PC-3 (cell line): ENCODE measurements at regions not wholly inside any gene's neighbourhood (a gene's known extent, or its start where the extent isn't known, plus 50 kb on each side); places are given as distances from the start of the nearest gene placed in this dataset.

Source experiments
- ATAC-seq: fragments of 200-7000 bp; cut with Tn5 transposase; 2 replicates; pipeline ENCODE4 v1.9.1; 2020; ENCODE audit warnings: mild to moderate bottlenecking, moderate library complexity
- BruUV-seq: library from RNA; stranded (reverse); fragments of 400-500 nt; replicated peaks from 2 replicates; lab custom pipeline; 2021; lab: Mats Ljungman, UMichigan
- CTCF ChIA-PET: fragments of 300-600 bp; sonication (Branson Sonifier 250); formaldehyde crosslinking; loops from one replicate; lab custom pipeline; 2022; ENCODE audit warnings: antibody characterized with exemption; lab: Charles Lee
- POLR2A ChIA-PET: fragments of 300-600 bp; sonication (Branson Sonifier 250); formaldehyde crosslinking; loops from one replicate; lab custom pipeline; 2022; ENCODE audit warnings: antibody characterized with exemption; ENCODE audit not compliant: unreplicated experiment; lab: Charles Lee
- DNase-seq: peaks from one replicate; pipeline ENCODE4 v3.0.0-alpha.2; 2015
- H2AFZ ChIP-seq: fragments of 300-600 bp; sonication (generic); 2 replicates; pipeline ENCODE4 v1.6.0; 2016; ENCODE audit warnings: antibody characterized with exemption, low read length
- H3F3A ChIP-seq: fragments of 300-600 bp; sonication (generic); one replicate; pipeline ENCODE4 v1.6.0; 2017; ENCODE audit warnings: antibody characterized with exemption, low read length, control low read depth, mild to moderate bottlenecking; ENCODE audit not compliant: unreplicated experiment
- H3K27ac ChIP-seq: fragments of 300-600 bp; sonication (generic); 2 replicates; pipeline ENCODE4 v1.5.1; 2016; ENCODE audit warnings: mild to moderate bottlenecking, low read length
- H3K27me3 ChIP-seq: fragments of 300-600 bp; sonication (generic); 2 replicates; pipeline ENCODE4 v1.6.1; 2016; ENCODE audit warnings: low read length, mixed read lengths
- H3K36me3 ChIP-seq: fragments of 300-600 bp; sonication (generic); 2 replicates; pipeline ENCODE4 v1.6.1; 2016; ENCODE audit warnings: low read depth, mixed run types, low read length, mixed read lengths
- H3K4me1 ChIP-seq: fragments of 300-600 bp; sonication (generic); 2 replicates; pipeline ENCODE4 v1.5.1; 2016; ENCODE audit warnings: low read length; ENCODE audit not compliant: insufficient read depth
- H3K4me2 ChIP-seq: fragments of 300-600 bp; sonication (generic); 2 replicates; pipeline ENCODE4 v1.6.0; 2016; ENCODE audit warnings: low read length
- H3K4me3 ChIP-seq: fragments of 300-600 bp; sonication (generic); 2 replicates; pipeline ENCODE4 v1.5.1; 2016; ENCODE audit warnings: mild to moderate bottlenecking, low read length, mixed read lengths
- H3K79me2 ChIP-seq: fragments of 300-600 bp; sonication (generic); 2 replicates; pipeline ENCODE4 v1.6.1; 2017; ENCODE audit warnings: low read length, mixed read lengths
- H3K9ac ChIP-seq: fragments of 300-600 bp; sonication (generic); 2 replicates; pipeline ENCODE4 v1.6.0; 2016; ENCODE audit warnings: mild to moderate bottlenecking, low read length
- H3K9me2 ChIP-seq: fragments of 300-600 bp; sonication (generic); replicated peaks from 2 replicates; pipeline ENCODE4 v1.6.1; 2016; ENCODE audit warnings: mixed run types, low read length, mixed read lengths
- H3K9me3 ChIP-seq: fragments of 300-600 bp; sonication (generic); 2 replicates; pipeline ENCODE4 v1.6.1; 2016; ENCODE audit warnings: low read length, mixed read lengths
- H4K20me1 ChIP-seq: fragments of 300-600 bp; sonication (generic); 2 replicates; pipeline ENCODE4 v1.6.1; 2016; ENCODE audit warnings: low read length, mixed read lengths
- EZH2 ChIP-seq: fragments of 300-600 bp; sonication (generic); IDR thresholded peaks from one replicate; pipeline ENCODE4 v1.6.1; 2017; ENCODE audit warnings: antibody characterized with exemption, mild to moderate bottlenecking, low read length; ENCODE audit not compliant: unreplicated experiment
- EZH2phosphoT487 ChIP-seq: fragments of 300-600 bp; sonication (generic); IDR thresholded peaks from 2 replicates; pipeline ENCODE4 v1.6.1; 2018; ENCODE audit warnings: mild to moderate bottlenecking, antibody characterized with exemption, low read length, borderline replicate concordance
- intact Hi-C: fragments of 100-400 bp; cut with micrococcal nuclease; formaldehyde crosslinking; loops from 2 replicates; pipeline ENCODE4 v1.9.0; 2023
- TF ChIP-seq, protein P1 (sequence below): fragments of 300-600 bp; sonication (generic); conservative IDR thresholded peaks from 2 replicates; pipeline ENCODE4 v1.5.1; 2017; ENCODE audit warnings: antibody characterized with exemption, low read depth, mild to moderate bottlenecking, low read length

DNA sequence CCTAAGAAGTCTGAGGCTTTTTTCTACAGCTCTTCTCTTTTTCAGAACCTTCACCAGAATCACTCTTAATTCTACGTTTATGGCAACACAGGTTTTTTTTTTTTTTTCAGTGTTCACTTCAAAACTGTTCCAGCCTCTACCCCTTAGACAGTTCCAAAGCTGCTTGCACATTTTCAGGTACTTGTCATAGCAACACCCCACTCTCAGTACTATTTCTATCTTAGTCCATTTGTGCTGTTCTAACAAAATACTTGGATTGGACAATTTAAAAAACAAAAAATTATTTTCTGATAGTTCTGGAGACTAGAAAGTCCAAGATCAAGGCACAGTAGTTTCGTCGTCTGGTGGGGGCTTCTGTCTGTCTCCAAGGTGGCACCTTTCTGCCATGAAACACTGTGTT, 340.9 kb upstream of the RPS23 start:
- ATAC-seq, result no peak
- intact Hi-C loops, result no loop called here
- Histone ChIP-seq H3K4me1 (no peaks in the 10 kb centered on the region), H4K20me1 (no peaks in the 10 kb centered on the region), H3K79me2 (no peaks in the 10 kb centered on the region), H3K36me3 (no peaks in the 10 kb centered on the region), H3K27me3 (no peaks in the 10 kb centered on the region), H3K4me3 (no peak overlapping the region), H2AFZ (no peak overlapping the region), H3K9me2 (no peaks in the 10 kb centered on the region), H3F3A (no peaks in the 10 kb centered on the region), H3K9ac (no peak overlapping the region), H3K27ac (no peak overlapping the region), H3K9me3 (no peaks in the 10 kb centered on the region), H3K4me2 (no peak overlapping the region)
- no TSS peak for BruUV-seq
- CTCF ChIA-PET, result no interaction called here
- POLR2A ChIA-PET, result no interaction called here
- no peak for TF ChIP-seq EZH2
- TF ChIP-seq, protein P1, sequence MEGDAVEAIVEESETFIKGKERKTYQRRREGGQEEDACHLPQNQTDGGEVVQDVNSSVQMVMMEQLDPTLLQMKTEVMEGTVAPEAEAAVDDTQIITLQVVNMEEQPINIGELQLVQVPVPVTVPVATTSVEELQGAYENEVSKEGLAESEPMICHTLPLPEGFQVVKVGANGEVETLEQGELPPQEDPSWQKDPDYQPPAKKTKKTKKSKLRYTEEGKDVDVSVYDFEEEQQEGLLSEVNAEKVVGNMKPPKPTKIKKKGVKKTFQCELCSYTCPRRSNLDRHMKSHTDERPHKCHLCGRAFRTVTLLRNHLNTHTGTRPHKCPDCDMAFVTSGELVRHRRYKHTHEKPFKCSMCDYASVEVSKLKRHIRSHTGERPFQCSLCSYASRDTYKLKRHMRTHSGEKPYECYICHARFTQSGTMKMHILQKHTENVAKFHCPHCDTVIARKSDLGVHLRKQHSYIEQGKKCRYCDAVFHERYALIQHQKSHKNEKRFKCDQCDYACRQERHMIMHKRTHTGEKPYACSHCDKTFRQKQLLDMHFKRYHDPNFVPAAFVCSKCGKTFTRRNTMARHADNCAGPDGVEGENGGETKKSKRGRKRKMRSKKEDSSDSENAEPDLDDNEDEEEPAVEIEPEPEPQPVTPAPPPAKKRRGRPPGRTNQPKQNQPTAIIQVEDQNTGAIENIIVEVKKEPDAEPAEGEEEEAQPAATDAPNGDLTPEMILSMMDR, result no peak
- DNase-seq, result no peak

DNA sequence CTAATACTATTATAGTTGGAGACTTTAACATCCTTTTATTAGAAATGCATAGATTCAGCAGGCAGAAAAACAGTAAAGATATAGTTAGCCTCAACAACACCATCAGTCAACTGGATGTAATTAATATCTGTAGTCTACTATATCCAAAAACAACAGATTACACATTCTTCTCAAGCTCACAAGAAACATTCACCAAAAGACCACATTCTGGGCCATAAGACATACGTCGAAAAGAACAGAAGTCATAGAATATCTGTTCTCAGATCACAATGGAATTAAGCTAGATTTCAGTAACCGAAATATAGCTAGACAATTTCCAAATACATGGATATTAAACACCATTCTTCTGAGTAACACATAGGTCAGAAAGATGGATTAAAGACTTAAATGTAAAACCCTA, 336.6 kb upstream of the RPS23 start:
- Histone ChIP-seq H3K9me3 (no peaks in the 10 kb centered on the region), H3K9ac (no peak overlapping the region), H3K4me1 (no peaks in the 10 kb centered on the region), H3K9me2 (no peaks in the 10 kb centered on the region), H3F3A (no peaks in the 10 kb centered on the region), H3K27ac (no peak overlapping the region), H3K4me2 (no peak overlapping the region), H2AFZ (no peak overlapping the region), H3K27me3 (no peaks in the 10 kb centered on the region), H4K20me1 (no peaks in the 10 kb centered on the region), H3K36me3 (no peaks in the 10 kb centered on the region), H3K79me2 (no peaks in the 10 kb centered on the region), H3K4me3 (no peak overlapping the region)
- BruUV-seq, result no TSS peak
- CTCF ChIA-PET, result no interaction called here
- ATAC-seq, result no peak
- POLR2A ChIA-PET, result no interaction called here
- no peak for TF ChIP-seq EZH2phosphoT487
- TF ChIP-seq, protein P1, result no peak
- intact Hi-C loops, result no loop called here
- no peak for DNase-seq

DNA sequence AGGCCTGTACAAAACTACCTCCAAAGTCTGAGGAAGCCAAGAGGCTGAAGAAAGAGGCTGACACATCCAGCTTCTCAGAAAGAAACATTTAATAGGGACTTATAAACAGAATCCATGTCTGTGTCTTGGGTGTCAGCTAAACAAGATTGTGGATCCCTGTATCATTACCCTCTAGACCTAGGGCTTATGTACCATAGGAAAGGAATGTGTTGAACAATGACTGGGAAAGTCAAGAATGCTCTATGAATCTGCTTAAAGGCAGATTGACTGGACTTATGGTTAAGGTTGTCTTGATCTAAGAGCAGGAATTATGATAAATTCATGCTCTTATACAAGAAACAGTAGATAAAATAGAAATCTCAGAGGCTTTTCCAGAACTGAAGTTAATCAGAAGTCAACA, 335.7 kb upstream of the RPS23 start:
- no peak for DNase-seq
- no peaks in the 10 kb centered on the region for H3K9me3 ChIP-seq
- no peak overlapping the region for H3K9ac ChIP-seq
- BruUV-seq, result no TSS peak
- ChIA-PET POLR2A (no interaction called here), CTCF (no interaction called here)
- no peaks in the 10 kb centered on the region for H3K4me1 ChIP-seq
- TF ChIP-seq, protein P1, result no peak
- no peak for TF ChIP-seq EZH2
- no peak for TF ChIP-seq EZH2phosphoT487
- H3K79me2 ChIP-seq, result no peaks in the 10 kb centered on the region
- no peaks in the 10 kb centered on the region for H4K20me1 ChIP-seq
- no peaks in the 10 kb centered on the region for H3K27me3 ChIP-seq
- H3K4me2 ChIP-seq, result no peak overlapping the region
- H2AFZ ChIP-seq, result no peak overlapping the region
- H3K27ac ChIP-seq, result no peak overlapping the region
- no peaks in the 10 kb centered on the region for H3F3A ChIP-seq
- no peaks in the 10 kb centered on the region for H3K36me3 ChIP-seq
- no peaks in the 10 kb centered on the region for H3K9me2 ChIP-seq
- ATAC-seq, result no peak
- H3K4me3 ChIP-seq, result no peak overlapping the region
- intact Hi-C loops, result no loop called here
